ENCODE measurements at regions not wholly inside any gene's neighbourhood (a gene's known extent, or its start where the extent isn't known, plus 50 kb on each side); places are given as distances from the start of the nearest gene placed in this dataset.

DNA sequence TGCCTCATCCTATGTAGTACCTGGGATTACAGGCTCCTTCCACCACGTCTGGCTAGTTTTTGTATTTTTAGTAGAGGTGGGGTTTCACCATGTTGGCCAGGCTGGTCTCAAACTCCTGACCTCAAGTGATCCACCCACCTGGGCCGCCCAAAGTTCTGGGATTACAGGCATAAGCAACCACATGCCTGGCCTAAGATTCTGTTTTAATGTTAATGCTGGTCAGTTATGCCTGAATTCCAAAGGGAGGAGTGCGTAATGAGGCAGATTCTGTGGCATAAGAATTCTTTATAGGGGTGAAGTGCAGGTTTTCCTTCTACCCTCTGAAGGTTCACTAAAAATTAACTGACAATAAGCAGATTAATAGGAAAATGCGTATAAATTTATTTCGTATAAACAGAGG is 1343.8 kb upstream of the LRRTM1 start:
- no peak overlapping the region for H3K4me3 ChIP-seq (replicated peaks; ENCODE audit: low read depth, low read length)
- TF ChIP-seq, protein P1, sequence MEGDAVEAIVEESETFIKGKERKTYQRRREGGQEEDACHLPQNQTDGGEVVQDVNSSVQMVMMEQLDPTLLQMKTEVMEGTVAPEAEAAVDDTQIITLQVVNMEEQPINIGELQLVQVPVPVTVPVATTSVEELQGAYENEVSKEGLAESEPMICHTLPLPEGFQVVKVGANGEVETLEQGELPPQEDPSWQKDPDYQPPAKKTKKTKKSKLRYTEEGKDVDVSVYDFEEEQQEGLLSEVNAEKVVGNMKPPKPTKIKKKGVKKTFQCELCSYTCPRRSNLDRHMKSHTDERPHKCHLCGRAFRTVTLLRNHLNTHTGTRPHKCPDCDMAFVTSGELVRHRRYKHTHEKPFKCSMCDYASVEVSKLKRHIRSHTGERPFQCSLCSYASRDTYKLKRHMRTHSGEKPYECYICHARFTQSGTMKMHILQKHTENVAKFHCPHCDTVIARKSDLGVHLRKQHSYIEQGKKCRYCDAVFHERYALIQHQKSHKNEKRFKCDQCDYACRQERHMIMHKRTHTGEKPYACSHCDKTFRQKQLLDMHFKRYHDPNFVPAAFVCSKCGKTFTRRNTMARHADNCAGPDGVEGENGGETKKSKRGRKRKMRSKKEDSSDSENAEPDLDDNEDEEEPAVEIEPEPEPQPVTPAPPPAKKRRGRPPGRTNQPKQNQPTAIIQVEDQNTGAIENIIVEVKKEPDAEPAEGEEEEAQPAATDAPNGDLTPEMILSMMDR (IDR thresholded peaks at IDR 0.05; ENCODE audit: low read depth, low read length, missing control alignments): no peak
- DNase-seq (ENCODE audit: extremely low read depth, low read depth): no peak

- DNase-seq (ENCODE audit: extremely low read depth, low read depth): no peak
- TF ChIP-seq, protein P1 (IDR thresholded peaks at IDR 0.05; ENCODE audit: low read depth, low read length, missing control alignments): no peak
- H3K4me3 ChIP-seq (replicated peaks; ENCODE audit: low read depth, low read length): no peak overlapping the region
Measured at GRCh38 chr2:81647715-81648230, 1343.2 kb upstream of the LRRTM1 start.

GRCh38 chr2:81645745-81646301 is 1341.3 kb upstream of the LRRTM1 start:
- DNase-seq (ENCODE audit: extremely low read depth, low read depth): no peak
- TF ChIP-seq, protein P1 (IDR thresholded peaks at IDR 0.05; ENCODE audit: low read depth, low read length, missing control alignments): no peak
- no peak overlapping the region for H3K4me3 ChIP-seq (replicated peaks; ENCODE audit: low read depth, low read length)

DNA sequence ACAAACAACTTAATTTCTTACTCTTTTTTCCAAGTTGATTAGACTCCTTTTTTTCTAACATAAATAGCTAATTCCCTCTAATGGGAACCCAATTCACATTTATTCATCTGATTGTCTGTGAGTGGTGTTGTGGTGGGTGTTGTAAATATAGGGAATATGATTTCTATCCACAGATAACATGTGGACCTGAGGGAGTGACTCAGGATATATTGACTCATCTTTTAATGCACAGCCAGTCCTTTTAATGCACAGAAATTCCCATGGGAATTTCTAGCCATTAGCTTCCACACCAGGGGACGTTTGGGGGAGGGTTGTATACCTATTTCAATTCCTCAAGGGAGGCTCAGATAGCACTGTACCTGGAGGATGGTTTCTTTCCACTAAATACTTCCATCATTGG is 1339.6 kb upstream of the LRRTM1 start:
- no peak for DNase-seq (ENCODE audit: extremely low read depth, low read depth)
- no peak overlapping the region for H3K4me3 ChIP-seq (replicated peaks; ENCODE audit: low read depth, low read length)
- TF ChIP-seq, protein P1 (IDR thresholded peaks at IDR 0.05; ENCODE audit: low read depth, low read length, missing control alignments): no peak

GRCh38 chr2:81624825-81625224 is 1320.3 kb upstream of the LRRTM1 start:
- no peak overlapping the region for H3K4me3 ChIP-seq (replicated peaks; ENCODE audit: low read depth, low read length)
- TF ChIP-seq, protein P1 (IDR thresholded peaks at IDR 0.05; ENCODE audit: low read depth, low read length, missing control alignments): no peak
- DNase-seq (ENCODE audit: extremely low read depth, low read depth): no peak

- no peak for DNase-seq (ENCODE audit: extremely low read depth, low read depth)
- H3K4me3 ChIP-seq (replicated peaks; ENCODE audit: low read depth, low read length): no peak overlapping the region
- TF ChIP-seq, protein P1 (IDR thresholded peaks at IDR 0.05; ENCODE audit: low read depth, low read length, missing control alignments): no peak
Measured at GRCh38 chr2:81600088-81600487, 1295.5 kb upstream of the LRRTM1 start.

DNA sequence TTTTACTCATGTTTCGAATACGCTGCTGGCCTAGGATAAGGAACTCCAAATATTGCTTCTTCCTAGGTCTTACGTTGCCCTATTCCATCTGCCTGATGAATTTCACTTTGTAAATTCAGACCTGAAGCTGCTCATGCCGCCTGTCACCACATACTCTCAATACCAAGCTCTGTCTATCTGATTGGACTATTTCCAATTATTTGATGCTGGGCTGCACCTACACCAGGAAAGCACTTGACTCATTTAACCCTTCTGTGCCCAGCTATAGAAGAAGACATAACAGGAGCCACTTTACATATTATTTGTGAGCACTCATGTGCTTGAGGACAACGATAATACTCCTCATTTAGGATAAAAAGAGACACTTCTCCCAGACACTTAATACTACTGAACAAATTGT is 1293.9 kb upstream of the LRRTM1 start:
- no peak for DNase-seq (ENCODE audit: extremely low read depth, low read depth)
- no peak overlapping the region for H3K4me3 ChIP-seq (replicated peaks; ENCODE audit: low read depth, low read length)
- TF ChIP-seq, protein P1 (IDR thresholded peaks at IDR 0.05; ENCODE audit: low read depth, low read length, missing control alignments): no peak
